ENCODE measurements at regions not wholly inside any gene's neighbourhood (a gene's known extent, or its start where the extent isn't known, plus 50 kb on each side); places are given as distances from the start of the nearest gene placed in this dataset.

DNA sequence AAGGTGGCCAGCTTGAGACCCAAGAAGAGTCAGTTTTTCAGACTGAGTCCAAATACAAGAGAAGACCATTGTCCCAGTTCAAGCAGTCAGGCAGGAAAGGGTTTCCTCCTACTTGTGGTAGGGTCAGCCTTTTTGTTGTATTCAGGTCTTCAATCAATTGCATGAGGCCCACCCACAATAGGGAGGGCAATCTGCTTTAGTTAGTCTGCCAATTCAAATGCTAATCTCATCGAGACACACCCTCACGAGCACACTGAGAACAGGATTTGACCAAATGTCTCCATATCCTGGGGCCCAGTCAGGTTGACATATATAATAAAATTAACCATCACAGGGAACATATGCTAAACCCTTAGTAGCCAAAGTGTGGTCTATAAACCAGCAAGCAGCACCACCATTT lies 75.3 kb upstream of the FRMPD3 start:
- TF ChIP-seq POLR2A (IDR thresholded peaks at IDR 0.05; ENCODE audit: low read depth, low read length) = no peak
- TF ChIP-seq POLR2AphosphoS5 (IDR thresholded peaks at IDR 0.05; ENCODE audit: low read depth, low read length) = no peak
